Natural killer cell treated with Interleukin-12 subunit alpha and Interleukin-12 subunit beta and Interleukin-15 and Interleukin-18, amount 100 ng/mL, for 72 hours (primary cell): ENCODE measurements at regions not wholly inside any gene's neighbourhood (a gene's known extent, or its start where the extent isn't known, plus 50 kb on each side); places are given as distances from the start of the nearest gene placed in this dataset.
"Not testable (repeated sequence)": the region's sequence is repeated elsewhere in the genome, so short reads cannot be mapped to it uniquely, and the experiment has no call there.

ENCODE experiments used
- ATAC-seq, 2 donors: fragments of 150-1000 bp; cut with Tn5 transposase in 1 of 2; sonication (Bioruptor Pico), chemical (Tn5 transposase) in 1 of 2; 2 replicates each; pipeline ENCODE4 v1.10.0; 2021
- DNase-seq: peaks from one replicate; pipeline ENCODE4 v3.0.0; 2022; ENCODE audit warnings: low spot score
- H3K27ac Mint-ChIP-seq, 2 donors: 1 replicate in 1 of 2; 2 replicates in 1 of 2; pipeline ENCODE4 v1.8.0; 2022; ENCODE audit warnings: mixed read lengths in 2 of 2, mild to moderate bottlenecking in 1 of 2, moderate library complexity in 1 of 2
- H3K27me3 Mint-ChIP-seq, 2 donors: 1 replicate in 1 of 2; 2 replicates in 1 of 2; pipeline ENCODE4 v1.8.0; 2022; ENCODE audit warnings: mixed read lengths in 2 of 2
- H3K36me3 Mint-ChIP-seq: one replicate; pipeline ENCODE4 v1.8.0; 2022; ENCODE audit warnings: mixed read lengths
- H3K4me1 Mint-ChIP-seq, 2 donors: 1 replicate in 1 of 2; 2 replicates in 1 of 2; pipeline ENCODE4 v1.8.0; 2022; ENCODE audit warnings: low read depth in 2 of 2, mixed read lengths in 2 of 2, mild to moderate bottlenecking in 1 of 2
- H3K4me3 Mint-ChIP-seq: one replicate; pipeline ENCODE4 v1.8.0; 2022; ENCODE audit warnings: mixed read lengths
- H3K9me3 Mint-ChIP-seq: 2 replicates; pipeline ENCODE4 v1.8.0; 2022; ENCODE audit warnings: mixed read lengths

GRCh38 chrX:5289949-5290348 lies 938.7 kb downstream of the NLGN4X start:
- not testable (repeated sequence) for H3K36me3 Mint-ChIP-seq, H3K4me1 Mint-ChIP-seq, H3K4me3 Mint-ChIP-seq, H3K27ac Mint-ChIP-seq, H3K27me3 Mint-ChIP-seq, DNase-seq, ATAC-seq
- H3K9me3 Mint-ChIP-seq, result peaks cover 24% of the 10 kb centered on the region

DNA sequence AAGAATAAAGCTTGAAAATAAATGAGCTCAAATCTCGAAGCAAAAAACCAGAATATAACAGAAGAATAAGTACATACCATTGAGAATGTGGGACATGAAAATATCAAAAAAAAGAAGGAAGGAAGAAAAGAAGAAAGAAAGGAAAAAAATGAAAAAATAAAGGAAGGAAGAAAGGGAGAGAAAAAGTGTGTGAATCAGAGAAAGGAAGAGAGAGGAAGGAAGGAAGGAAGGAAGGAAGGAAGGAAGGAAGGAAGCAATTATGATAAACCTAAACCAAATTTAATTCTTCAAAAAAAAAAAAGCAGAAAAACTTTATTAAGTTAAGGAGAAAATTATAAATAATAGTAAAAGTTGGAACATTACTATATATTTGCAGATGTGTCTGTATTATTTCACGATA lies 949.8 kb downstream of the NLGN4X start:
- H3K4me3 Mint-ChIP-seq, result no peak overlapping the region
- no peaks in the 10 kb centered on the region for H3K36me3 Mint-ChIP-seq
- H3K4me1 Mint-ChIP-seq, result no peaks in the 10 kb centered on the region
- DNase-seq (no peak), ATAC-seq (no peak)
- no peaks in the 10 kb centered on the region for H3K27me3 Mint-ChIP-seq
- H3K27ac Mint-ChIP-seq, result no peak overlapping the region
- peaks cover 15% of the 10 kb centered on the region for H3K9me3 Mint-ChIP-seq

- Mint-ChIP-seq H3K36me3 (no peaks in the 10 kb centered on the region), H3K27me3 (no peaks in the 10 kb centered on the region), H3K4me3 (no peak overlapping the region), H3K4me1 (no peaks in the 10 kb centered on the region), H3K27ac (no peak overlapping the region), H3K9me3 (peaks cover 4% of the 10 kb centered on the region)
- ATAC-seq (no peak), DNase-seq (no peak)
These were observed 963.3 kb downstream of the NLGN4X start for GRCh38 chrX:5265324-5265850.

DNA sequence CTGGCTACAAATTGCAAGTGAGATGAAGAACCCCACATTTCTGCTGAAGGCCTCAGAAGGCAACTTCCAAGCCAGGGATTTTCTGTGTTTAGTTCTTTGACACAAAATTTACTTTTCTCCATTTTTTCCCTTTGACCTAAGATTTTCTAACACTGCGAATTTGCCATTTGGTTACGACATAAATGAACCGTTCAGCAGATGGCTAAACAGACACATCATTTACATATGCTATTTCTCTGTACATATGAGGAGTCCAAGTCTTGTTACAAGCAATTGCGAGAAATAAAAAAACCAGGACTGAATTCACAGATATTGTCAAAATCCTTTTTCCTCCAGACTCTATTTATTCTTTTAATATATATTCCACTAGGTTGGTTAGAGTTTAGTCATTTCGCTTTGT lies 978.6 kb downstream of the NLGN4X start:
- H3K27ac Mint-ChIP-seq, result no peak overlapping the region
- H3K27me3 Mint-ChIP-seq, result no peaks in the 10 kb centered on the region
- DNase-seq, result no peak
- H3K4me1 Mint-ChIP-seq, result no peaks in the 10 kb centered on the region
- peaks cover 15% of the 10 kb centered on the region for H3K9me3 Mint-ChIP-seq
- H3K4me3 Mint-ChIP-seq, result no peak overlapping the region
- H3K36me3 Mint-ChIP-seq, result no peaks in the 10 kb centered on the region
- no peak for ATAC-seq

DNA sequence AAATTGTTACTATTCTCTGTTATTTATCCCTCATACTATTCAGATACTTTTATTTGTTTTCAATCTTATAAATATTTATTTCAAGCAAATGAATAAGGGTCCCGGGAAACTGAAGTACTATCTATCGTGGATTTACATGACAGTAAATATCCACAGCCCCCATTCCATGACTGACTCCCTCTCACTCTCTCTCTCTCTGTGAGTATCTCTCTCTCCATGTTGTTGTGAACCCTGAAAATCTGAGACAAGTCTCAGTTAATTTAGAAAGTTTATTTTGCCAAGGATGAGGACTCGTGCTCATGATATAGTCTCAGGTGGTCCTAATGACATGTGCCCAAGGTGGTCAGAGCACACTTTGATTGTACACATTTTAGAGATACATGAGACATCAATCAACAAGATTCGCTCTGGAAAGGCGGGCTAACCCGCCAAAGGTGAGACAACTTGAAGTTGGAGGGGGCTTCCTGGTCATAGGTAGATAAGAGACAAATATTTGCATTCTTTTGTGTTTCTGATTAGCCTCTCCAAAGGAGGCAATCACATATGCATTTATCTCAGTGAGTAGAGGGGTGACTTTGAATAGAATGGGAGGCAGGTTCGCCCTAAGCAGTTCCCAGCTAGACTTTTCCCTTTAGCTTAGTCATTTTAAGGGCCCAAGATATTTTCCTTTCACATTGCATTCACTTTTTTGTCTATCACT lies 986.4 kb downstream of the NLGN4X start:
- Mint-ChIP-seq H3K9me3 (peaks cover 8% of the 10 kb centered on the region), H3K36me3 (no peaks in the 10 kb centered on the region), H3K4me3 (no peak overlapping the region), H3K4me1 (no peaks in the 10 kb centered on the region), H3K27me3 (no peaks in the 10 kb centered on the region), H3K27ac (no peak overlapping the region)
- ATAC-seq (no peak), DNase-seq (no peak)

DNA sequence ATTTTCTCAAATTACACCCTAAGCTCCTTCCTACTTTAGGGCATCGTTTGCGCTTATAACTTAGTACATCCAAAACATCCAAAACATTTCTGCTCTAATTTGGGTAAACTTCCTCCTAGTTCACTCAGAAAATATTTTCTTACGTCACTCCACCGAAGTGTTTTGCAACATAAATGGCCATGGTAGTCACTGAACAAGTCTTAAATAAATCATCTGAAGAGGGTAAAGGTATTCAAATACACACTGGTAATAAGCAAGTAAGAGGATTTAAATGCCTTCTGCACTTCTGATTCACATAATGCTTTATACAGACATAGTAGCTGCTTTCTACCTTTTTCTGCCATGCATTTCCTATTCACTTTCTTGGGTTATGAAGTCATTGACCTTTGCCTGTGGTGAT lies 991.9 kb downstream of the NLGN4X start:
- H3K9me3 Mint-ChIP-seq, result peaks cover 6% of the 10 kb centered on the region

DNA sequence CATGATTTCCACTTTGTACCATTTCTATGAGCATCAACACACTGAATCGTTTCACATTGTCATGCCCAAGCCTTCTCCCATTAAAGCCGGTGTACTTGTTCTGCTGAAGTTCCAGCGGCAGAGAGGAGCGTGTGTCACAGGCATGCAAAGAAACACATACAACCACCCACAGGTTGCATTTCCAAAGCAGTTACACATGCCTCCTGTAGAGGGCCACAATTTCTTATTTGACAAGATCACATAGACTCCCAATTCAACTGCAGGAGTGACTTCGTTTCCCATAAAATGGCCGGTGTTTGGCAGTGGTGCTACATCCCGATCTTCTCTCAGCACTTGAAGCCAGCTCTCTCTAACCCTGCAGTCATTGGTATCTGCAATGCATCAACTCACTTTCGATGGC lies 992.6 kb downstream of the NLGN4X start:
- Mint-ChIP-seq H3K27me3 (no peaks in the 10 kb centered on the region), H3K27ac (no peak overlapping the region), H3K36me3 (no peaks in the 10 kb centered on the region), H3K4me1 (no peaks in the 10 kb centered on the region), H3K9me3 (peaks cover 10% of the 10 kb centered on the region), H3K4me3 (no peak overlapping the region)
- ATAC-seq, result no peak
- no peak for DNase-seq

More for the DNA sequence above, 991.9 kb downstream of the NLGN4X start:
- ATAC-seq (no peak), DNase-seq (no peak)
- no peaks in the 10 kb centered on the region for H3K4me1 Mint-ChIP-seq
- H3K4me3 Mint-ChIP-seq, result no peak overlapping the region
- H3K36me3 Mint-ChIP-seq, result no peaks in the 10 kb centered on the region
- H3K27me3 Mint-ChIP-seq, result no peaks in the 10 kb centered on the region
- no peak overlapping the region for H3K27ac Mint-ChIP-seq

GRCh38 chrX:5233830-5234229 lies 994.8 kb downstream of the NLGN4X start:
- Mint-ChIP-seq H3K27me3 (no peaks in the 10 kb centered on the region), H3K27ac (no peak overlapping the region), H3K36me3 (no peaks in the 10 kb centered on the region), H3K4me1 (no peaks in the 10 kb centered on the region), H3K4me3 (no peak overlapping the region), H3K9me3 (peaks cover 10% of the 10 kb centered on the region)
- ATAC-seq (no peak), DNase-seq (no peak)

DNA sequence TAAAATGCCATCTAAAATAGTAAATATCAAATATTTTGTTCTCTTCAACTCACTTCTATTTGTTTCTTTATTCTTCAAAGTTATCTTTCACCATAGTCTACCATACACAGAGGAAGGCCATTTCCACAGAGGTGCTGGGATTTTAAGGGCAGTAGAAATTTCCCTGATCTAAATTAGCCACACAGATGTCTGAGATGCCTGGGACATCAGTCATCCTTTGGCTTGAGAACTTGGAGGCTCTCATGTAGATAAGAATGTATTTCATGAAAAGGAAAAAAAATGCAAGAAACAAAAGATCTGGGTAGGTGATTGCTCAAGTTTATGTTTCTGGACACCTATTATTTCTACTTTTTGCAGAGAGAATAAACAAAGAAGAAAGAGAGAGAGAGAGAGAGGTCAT lies 1008.2 kb downstream of the NLGN4X start:
- ATAC-seq (no peak), DNase-seq (no peak)
- Mint-ChIP-seq H3K27me3 (no peaks in the 10 kb centered on the region), H3K27ac (no peak overlapping the region), H3K36me3 (peaks cover 15% of the 10 kb centered on the region), H3K9me3 (peaks cover 27% of the 10 kb centered on the region), H3K4me3 (no peak overlapping the region), H3K4me1 (no peaks in the 10 kb centered on the region)

DNA sequence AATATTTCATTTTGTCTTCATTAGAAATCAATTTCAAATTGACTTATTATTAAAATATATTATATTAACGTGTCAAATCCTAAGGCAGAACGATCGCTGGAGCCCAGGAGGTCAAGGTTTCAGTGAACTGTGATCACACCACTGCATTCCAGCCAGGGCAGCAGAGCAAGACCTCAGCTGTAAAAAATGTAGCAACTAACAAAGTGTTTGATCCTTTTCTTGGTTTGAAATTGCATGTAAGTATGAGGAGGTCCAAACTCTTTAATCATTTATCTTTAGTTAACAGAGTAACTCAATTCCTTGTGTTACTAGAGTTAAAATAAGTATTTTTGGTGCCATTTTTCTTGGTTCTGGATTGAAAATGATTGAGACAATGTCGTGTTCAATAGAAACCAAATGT lies 1033.9 kb downstream of the NLGN4X start:
- no peak for ATAC-seq
- Mint-ChIP-seq H3K4me1 (no peaks in the 10 kb centered on the region), H3K27ac (no peak overlapping the region), H3K4me3 (no peak overlapping the region), H3K27me3 (no peaks in the 10 kb centered on the region), H3K9me3 (peaks cover 11% of the 10 kb centered on the region), H3K36me3 (no peaks in the 10 kb centered on the region)
- no peak for DNase-seq

GRCh38 chrX:5180135-5180741 lies 1048.4 kb downstream of the NLGN4X start:
- no peaks in the 10 kb centered on the region for H3K36me3 Mint-ChIP-seq
- ATAC-seq (no peak), DNase-seq (no peak)
- peaks cover 6% of the 10 kb centered on the region for H3K9me3 Mint-ChIP-seq
- no peaks in the 10 kb centered on the region for H3K27me3 Mint-ChIP-seq
- no peak overlapping the region for H3K4me3 Mint-ChIP-seq
- H3K27ac Mint-ChIP-seq, result no peak overlapping the region
- H3K4me1 Mint-ChIP-seq, result no peaks in the 10 kb centered on the region

DNA sequence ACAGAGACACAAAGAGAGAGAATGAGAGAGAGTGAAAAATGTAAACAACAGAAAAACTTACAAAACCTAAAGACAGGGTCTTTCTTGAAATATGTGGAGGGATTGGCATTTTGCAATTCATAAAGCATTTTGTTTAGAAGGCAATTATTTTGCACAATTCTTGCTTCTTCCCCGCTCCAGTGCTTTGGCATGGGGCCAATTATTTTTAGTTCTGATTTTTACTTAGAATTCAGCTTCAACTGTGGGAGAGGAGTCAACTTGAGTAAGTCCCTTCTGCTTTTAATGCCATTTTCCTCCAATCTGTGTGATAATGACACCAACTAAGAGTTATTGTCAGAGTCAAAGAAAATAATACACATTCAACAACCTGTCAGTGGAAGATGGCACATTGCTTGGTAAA lies 1051.9 kb downstream of the NLGN4X start:
- Mint-ChIP-seq H3K27me3 (no peaks in the 10 kb centered on the region), H3K9me3 (peaks cover 11% of the 10 kb centered on the region)
- no peak for ATAC-seq

GRCh38 chrX:5163663-5164062 lies 1065.0 kb downstream of the NLGN4X start:
- DNase-seq, result no peak
- Mint-ChIP-seq H3K4me3 (no peak overlapping the region), H3K9me3 (peaks cover 3% of the 10 kb centered on the region), H3K4me1 (no peaks in the 10 kb centered on the region), H3K36me3 (no peaks in the 10 kb centered on the region), H3K27me3 (no peaks in the 10 kb centered on the region), H3K27ac (no peak overlapping the region)
- no peak for ATAC-seq

More for the DNA sequence above, 1051.9 kb downstream of the NLGN4X start:
- Mint-ChIP-seq H3K27ac (no peak overlapping the region), H3K4me3 (no peak overlapping the region), H3K36me3 (no peaks in the 10 kb centered on the region), H3K4me1 (no peaks in the 10 kb centered on the region)
- DNase-seq, result no peak

GRCh38 chrX:5155301-5155700 lies 1073.4 kb downstream of the NLGN4X start:
- Mint-ChIP-seq H3K27ac (no peak overlapping the region), H3K36me3 (no peaks in the 10 kb centered on the region), H3K4me1 (no peaks in the 10 kb centered on the region), H3K9me3 (peaks cover 9% of the 10 kb centered on the region), H3K4me3 (no peak overlapping the region), H3K27me3 (no peaks in the 10 kb centered on the region)
- ATAC-seq (no peak), DNase-seq (no peak)
